Caco-2 (cell line): ENCODE measurements at regions not wholly inside any gene's neighbourhood (a gene's known extent, or its start where the extent isn't known, plus 50 kb on each side); places are given as distances from the start of the nearest gene placed in this dataset.

Source experiments
- BruUV-seq: library from RNA; stranded (reverse); fragments of 400-500 nt; replicated peaks from 2 replicates; lab custom pipeline; 2021; lab: Mats Ljungman, UMichigan
- CTCF ChIA-PET: fragments of 300-600 bp; sonication (Branson Sonifier 250); formaldehyde crosslinking; loops from one replicate; lab custom pipeline; 2022; ENCODE audit warnings: antibody characterized with exemption; lab: Charles Lee
- POLR2A ChIA-PET: fragments of 300-600 bp; sonication (Branson Sonifier 250); formaldehyde crosslinking; loops from one replicate; lab custom pipeline; 2022; ENCODE audit warnings: antibody characterized with exemption; lab: Charles Lee
- DNase-seq, 2 experiments: peaks; one replicate each; pipeline versions ENCODE4 v3.0.0 to v3.0.0-alpha.2; 2020 to 2022
- H3K27me3 ChIP-seq: replicated peaks from 2 replicates; pipeline ENCODE4 v1.6.0; 2011; ENCODE audit warnings: low read length; ENCODE audit not compliant: control insufficient read depth, insufficient read depth
- H3K36me3 ChIP-seq: 2 replicates; pipeline ENCODE4 v1.5.1; 2011; ENCODE audit warnings: low read length; ENCODE audit not compliant: control insufficient read depth, insufficient read depth
- H3K4me1 ChIP-seq: fragments of 250-450 bp; sonication (Bioruptor Pico); 2 replicates; pipeline ENCODE4 v1.5.1; 2020; ENCODE audit warnings: mild to moderate bottlenecking
- H3K4me3 ChIP-seq: 2 replicates; pipeline ENCODE4 v1.5.1; 2011; ENCODE audit warnings: low read depth, mild to moderate bottlenecking, control low read depth, low read length
- H3K9me3 ChIP-seq: fragments of 250-450 bp; sonication (Bioruptor Pico); 2 replicates; pipeline ENCODE4 v1.5.1; 2020; ENCODE audit warnings: mild to moderate bottlenecking, moderate library complexity
- H3K27ac Mint-ChIP-seq: one replicate; pipeline ENCODE4 v1.8.0; 2022; ENCODE audit warnings: mixed read lengths; ENCODE audit not compliant: unreplicated experiment
- H3K27me3 Mint-ChIP-seq: one replicate; pipeline ENCODE4 v1.8.0; 2022; ENCODE audit warnings: mixed read lengths; ENCODE audit not compliant: insufficient read depth, unreplicated experiment
- H3K36me3 Mint-ChIP-seq: one replicate; pipeline ENCODE4 v1.8.0; 2022; ENCODE audit warnings: mild to moderate bottlenecking, mixed read lengths; ENCODE audit not compliant: insufficient read depth, unreplicated experiment
- H3K4me1 Mint-ChIP-seq: one replicate; pipeline ENCODE4 v1.8.0; 2022; ENCODE audit warnings: low read depth, mixed read lengths; ENCODE audit not compliant: unreplicated experiment
- H3K4me3 Mint-ChIP-seq: one replicate; pipeline ENCODE4 v1.8.0; 2022; ENCODE audit warnings: mild to moderate bottlenecking, moderate library complexity, mixed read lengths; ENCODE audit not compliant: unreplicated experiment
- H3K9me3 Mint-ChIP-seq: one replicate; pipeline ENCODE4 v1.8.0; 2022; ENCODE audit warnings: mixed read lengths; ENCODE audit not compliant: unreplicated experiment
- intact Hi-C: fragments of 100-400 bp; cut with micrococcal nuclease; formaldehyde crosslinking; loops from one replicate; pipeline ENCODE4 v1.10.0; 2022; ENCODE audit not compliant: unreplicated experiment
- TF ChIP-seq, protein P1 (sequence below), 2 experiments: fragments of 200-600 bp in 1 of 2; IDR thresholded peaks; 1 replicate in 1 of 2; 2 replicates in 1 of 2; pipeline versions ENCODE4 v1.5.1 to v1.8.0; 2011 to 2022; ENCODE audit warnings: antibody characterized with exemption in 1 of 2, control low read depth in 1 of 2, inconsistent platforms in 1 of 2, low read depth in 1 of 2, low read length in 1 of 2, mild to moderate bottlenecking in 1 of 2, moderate library complexity in 1 of 2; ENCODE audit not compliant: insufficient read depth in 1 of 2, severe bottlenecking in 1 of 2, unreplicated experiment in 1 of 2

DNA sequence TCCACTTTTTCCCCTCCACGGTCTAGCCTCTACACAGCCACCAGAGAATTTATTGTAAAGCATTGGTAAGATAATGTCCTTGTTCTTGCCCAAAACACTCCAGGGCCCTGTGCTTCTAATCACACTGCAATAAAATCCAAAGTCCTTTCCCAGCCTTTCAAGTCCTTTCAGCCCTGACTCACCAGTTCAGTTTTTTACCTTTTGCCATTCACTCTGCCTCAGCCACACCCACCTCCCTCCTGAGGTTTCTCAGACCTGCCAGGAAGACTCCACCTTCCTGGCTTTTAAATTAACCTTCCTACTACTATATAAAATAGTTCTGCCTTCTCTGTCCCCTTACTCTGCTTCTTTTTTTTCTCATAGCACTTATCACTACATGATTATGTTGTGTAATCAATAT is 91.0 kb upstream of the ARHGAP32 start:
- TF ChIP-seq, protein P1, sequence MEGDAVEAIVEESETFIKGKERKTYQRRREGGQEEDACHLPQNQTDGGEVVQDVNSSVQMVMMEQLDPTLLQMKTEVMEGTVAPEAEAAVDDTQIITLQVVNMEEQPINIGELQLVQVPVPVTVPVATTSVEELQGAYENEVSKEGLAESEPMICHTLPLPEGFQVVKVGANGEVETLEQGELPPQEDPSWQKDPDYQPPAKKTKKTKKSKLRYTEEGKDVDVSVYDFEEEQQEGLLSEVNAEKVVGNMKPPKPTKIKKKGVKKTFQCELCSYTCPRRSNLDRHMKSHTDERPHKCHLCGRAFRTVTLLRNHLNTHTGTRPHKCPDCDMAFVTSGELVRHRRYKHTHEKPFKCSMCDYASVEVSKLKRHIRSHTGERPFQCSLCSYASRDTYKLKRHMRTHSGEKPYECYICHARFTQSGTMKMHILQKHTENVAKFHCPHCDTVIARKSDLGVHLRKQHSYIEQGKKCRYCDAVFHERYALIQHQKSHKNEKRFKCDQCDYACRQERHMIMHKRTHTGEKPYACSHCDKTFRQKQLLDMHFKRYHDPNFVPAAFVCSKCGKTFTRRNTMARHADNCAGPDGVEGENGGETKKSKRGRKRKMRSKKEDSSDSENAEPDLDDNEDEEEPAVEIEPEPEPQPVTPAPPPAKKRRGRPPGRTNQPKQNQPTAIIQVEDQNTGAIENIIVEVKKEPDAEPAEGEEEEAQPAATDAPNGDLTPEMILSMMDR (IDR thresholded peaks at IDR 0.05; ENCODE audit: insufficient read depth in 1 of 2, low read depth in 1 of 2, low read length in 1 of 2, severe bottlenecking in 1 of 2, unreplicated experiment in 1 of 2): no peak
- peak; percentile 85 to 86 for DNase-seq
- peaks cover 67% of the 10 kb centered on the region for H3K4me1 Mint-ChIP-seq
- peak overlapping the region; percentile 32 for H3K4me3 Mint-ChIP-seq
- BruUV-seq: no TSS peak
- no peaks in the 10 kb centered on the region for H3K27me3 Mint-ChIP-seq
- Histone ChIP-seq H3K9me3 (no peaks in the 10 kb centered on the region), H3K36me3 (no peaks in the 10 kb centered on the region), H3K27me3 (no peaks in the 10 kb centered on the region), H3K4me3 (no peak overlapping the region), H3K4me1 (peaks cover 80% of the 10 kb centered on the region)
- ChIA-PET CTCF (no interaction called here), POLR2A (no interaction called here)
- peak overlapping the region; percentile 60 for H3K27ac Mint-ChIP-seq
- no peaks in the 10 kb centered on the region for H3K36me3 Mint-ChIP-seq
- intact Hi-C loops: loop anchor here (1.0 kb wide), 2 partner anchors 33 to 48 kb away; no protein-coding TSS in a partner anchor
- H3K9me3 Mint-ChIP-seq: no peaks in the 10 kb centered on the region

DNA sequence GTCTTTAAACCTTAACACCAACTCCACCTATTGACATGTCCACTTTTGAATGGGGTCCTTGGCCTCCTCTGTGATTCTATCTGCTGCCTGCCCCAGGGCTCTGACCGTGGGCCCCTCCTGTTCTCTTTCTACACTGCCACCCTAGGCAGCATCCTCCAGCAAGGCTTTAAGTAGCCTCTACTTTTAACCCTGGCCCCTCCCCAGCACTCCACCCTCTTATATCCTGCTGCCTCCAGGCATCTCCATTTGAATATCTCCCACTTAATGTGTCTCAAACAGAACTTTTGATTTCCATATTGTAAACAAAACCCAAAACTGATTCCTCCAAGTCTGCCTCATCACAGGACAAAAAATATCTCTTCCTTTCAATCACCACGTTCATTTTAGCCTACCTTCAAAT is 90.5 kb upstream of the ARHGAP32 start:
- TF ChIP-seq, protein P1 (IDR thresholded peaks at IDR 0.05; ENCODE audit: insufficient read depth in 1 of 2, low read depth in 1 of 2, low read length in 1 of 2, severe bottlenecking in 1 of 2, unreplicated experiment in 1 of 2): no peak
- H3K4me3 Mint-ChIP-seq: peak overlapping the region; percentile 32
- POLR2A ChIA-PET: no interaction called here
- intact Hi-C loops: loop anchor here (1.0 kb wide), 2 partner anchors 34 to 49 kb away; no protein-coding TSS in a partner anchor
- no TSS peak for BruUV-seq
- Histone ChIP-seq H3K4me1 (peaks cover 81% of the 10 kb centered on the region), H3K9me3 (no peaks in the 10 kb centered on the region), H3K27me3 (no peaks in the 10 kb centered on the region), H3K36me3 (no peaks in the 10 kb centered on the region), H3K4me3 (no peak overlapping the region)
- H3K4me1 Mint-ChIP-seq: peaks cover 65% of the 10 kb centered on the region
- H3K9me3 Mint-ChIP-seq: no peaks in the 10 kb centered on the region
- no peak for DNase-seq
- CTCF ChIA-PET: no interaction called here
- H3K27me3 Mint-ChIP-seq: no peaks in the 10 kb centered on the region
- H3K27ac Mint-ChIP-seq: peak overlapping the region; percentile 60
- H3K36me3 Mint-ChIP-seq: no peaks in the 10 kb centered on the region

DNA sequence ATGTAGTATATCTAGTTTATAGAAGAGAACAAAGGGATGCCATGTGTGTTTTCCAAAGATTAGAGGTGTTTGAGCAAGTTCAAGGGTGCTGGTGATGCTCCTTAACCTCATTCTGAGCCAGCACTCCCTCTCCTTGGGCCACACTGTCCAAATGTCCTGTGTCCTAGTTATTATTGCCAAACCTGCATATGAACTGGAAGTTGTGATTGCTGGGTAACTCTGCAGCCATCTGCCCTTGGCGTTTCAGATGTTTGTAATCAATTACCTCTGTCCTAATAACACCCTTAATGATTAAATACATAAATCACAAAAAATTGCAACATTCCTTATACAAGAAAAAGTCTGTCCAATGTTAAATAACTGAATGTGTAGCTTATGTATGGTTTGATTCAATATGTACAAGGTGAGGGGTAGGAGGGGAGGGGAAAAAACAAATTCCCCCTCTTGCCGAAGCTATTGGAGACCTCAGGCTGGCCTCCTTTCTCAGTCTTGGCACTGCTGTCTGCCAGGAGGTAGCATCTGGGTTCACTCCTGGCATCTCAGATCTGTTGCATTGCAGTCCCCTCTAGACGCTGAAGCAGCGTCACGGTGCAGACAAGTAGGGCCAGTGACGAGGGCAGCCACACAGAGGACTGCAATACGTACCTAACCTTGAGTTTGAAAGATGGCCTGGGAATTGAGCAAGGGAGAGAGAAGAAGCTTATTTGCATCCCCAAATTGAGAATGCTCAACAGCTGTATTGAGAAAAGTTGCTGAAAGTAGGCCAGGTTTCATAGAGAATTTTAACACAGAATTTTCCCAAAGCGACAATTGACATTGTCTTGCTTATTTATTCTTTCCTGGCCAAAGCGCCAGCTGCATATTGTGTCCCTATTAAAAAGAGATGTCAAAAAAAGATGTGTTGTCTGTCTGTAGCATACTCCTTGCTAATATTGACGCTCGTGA is 89.6 kb upstream of the ARHGAP32 start:
- intact Hi-C loops: no loop called here
- Mint-ChIP-seq H3K4me1 (peaks cover 65% of the 10 kb centered on the region), H3K27me3 (no peaks in the 10 kb centered on the region), H3K4me3 (no peak overlapping the region), H3K9me3 (no peaks in the 10 kb centered on the region), H3K27ac (peak overlapping the region; percentile 60), H3K36me3 (no peaks in the 10 kb centered on the region)
- H3K4me1 ChIP-seq: peaks cover 81% of the 10 kb centered on the region
- no TSS peak for BruUV-seq
- ChIA-PET CTCF (no interaction called here), POLR2A (interaction anchor here (0.6 kb wide), 1 partner anchor 34 kb away, joined by 4 read pairs; no protein-coding TSS in a partner anchor)
- TF ChIP-seq, protein P1 (IDR thresholded peaks at IDR 0.05; ENCODE audit: insufficient read depth in 1 of 2, low read depth in 1 of 2, low read length in 1 of 2, severe bottlenecking in 1 of 2, unreplicated experiment in 1 of 2): no peak
- no peaks in the 10 kb centered on the region for H3K27me3 ChIP-seq
- H3K36me3 ChIP-seq: no peaks in the 10 kb centered on the region
- H3K9me3 ChIP-seq: no peaks in the 10 kb centered on the region
- H3K4me3 ChIP-seq: no peak overlapping the region
- DNase-seq: no peak
